Stimulated activated CD4-positive, alpha-beta T cell treated with anti-CD3 and anti-CD28 coated beads, Interleukin-4, amount 100 ng/mL, for 1 hour (primary cell): ENCODE measurements at regions not wholly inside any gene's neighbourhood (a gene's known extent, or its start where the extent isn't known, plus 50 kb on each side); places are given as distances from the start of the nearest gene placed in this dataset.

Source experiments
- DNase-seq: peaks from one replicate; pipeline ENCODE4 v3.0.0-alpha.2; 2020

- no peak for DNase-seq
These were observed 155.6 kb upstream of the HAAO start for GRCh38 chr2:42947809-42948600.

- DNase-seq, result no peak
These were observed 152.5 kb upstream of the HAAO start for GRCh38 chr2:42944779-42945415.

GRCh38 chr2:42942990-42943493 lies 150.7 kb upstream of the HAAO start:
- no peak for DNase-seq

GRCh38 chr2:42942214-42942989 lies 150.0 kb upstream of the HAAO start:
- DNase-seq, result no peak

GRCh38 chr2:42941633-42942176 lies 149.3 kb upstream of the HAAO start:
- no peak for DNase-seq

GRCh38 chr2:42939411-42940206 lies 147.2 kb upstream of the HAAO start:
- DNase-seq, result no peak

- no peak for DNase-seq
These were observed 146.4 kb upstream of the HAAO start for GRCh38 chr2:42938671-42939370.

- DNase-seq, result no peak
These were observed 144.9 kb upstream of the HAAO start for GRCh38 chr2:42937171-42937875.

- DNase-seq, result no peak
These were observed 143.6 kb upstream of the HAAO start for GRCh38 chr2:42935692-42936671.

GRCh38 chr2:42934580-42935186 lies 142.3 kb upstream of the HAAO start:
- DNase-seq, result no peak

GRCh38 chr2:42933824-42934254 lies 141.5 kb upstream of the HAAO start:
- DNase-seq, result no peak

GRCh38 chr2:42932271-42933151 lies 140.1 kb upstream of the HAAO start:
- DNase-seq, result no peak

GRCh38 chr2:42931818-42932195 lies 139.4 kb upstream of the HAAO start:
- DNase-seq, result no peak

- DNase-seq, result no peak
These were observed 138.9 kb upstream of the HAAO start for GRCh38 chr2:42931146-42931817.

- no peak for DNase-seq
These were observed 137.7 kb upstream of the HAAO start for GRCh38 chr2:42930025-42930581.

- no peak for DNase-seq
These were observed 137.2 kb upstream of the HAAO start for GRCh38 chr2:42929546-42930024.
